Activated gamma-delta T cell treated with Interleukin-2 at 50 U/mL for 16 hours (primary cell): ENCODE measurements at regions not wholly inside any gene's neighbourhood (a gene's known extent, or its start where the extent isn't known, plus 50 kb on each side); places are given as distances from the start of the nearest gene placed in this dataset.

ENCODE experiments used
- DNase-seq: peaks from one replicate; pipeline ENCODE4 v3.0.0-alpha.2; 2020

- DNase-seq = no peak
These were observed 402.7 kb upstream of the ZNF608 start for GRCh38 chr5:125149110-125149509.

- DNase-seq = no peak
These were observed 403.1 kb upstream of the ZNF608 start for GRCh38 chr5:125149527-125149926.

GRCh38 chr5:125150041-125150669 lies 403.7 kb upstream of the ZNF608 start:
- no peak for DNase-seq

- DNase-seq = no peak
These were observed 404.9 kb upstream of the ZNF608 start for GRCh38 chr5:125151150-125151900.

- DNase-seq = no peak
These were observed 405.6 kb upstream of the ZNF608 start for GRCh38 chr5:125152044-125152443.

- no peak for DNase-seq
These were observed 406.2 kb upstream of the ZNF608 start for GRCh38 chr5:125152461-125153189.

GRCh38 chr5:125153231-125153630 lies 406.8 kb upstream of the ZNF608 start:
- DNase-seq = no peak

GRCh38 chr5:125154301-125155110 lies 408.1 kb upstream of the ZNF608 start:
- no peak for DNase-seq

- DNase-seq = no peak
These were observed 414.5 kb upstream of the ZNF608 start for GRCh38 chr5:125160787-125161502.

- DNase-seq = no peak
These were observed 416.3 kb upstream of the ZNF608 start for GRCh38 chr5:125162714-125163113.

- DNase-seq = no peak
These were observed 423.0 kb upstream of the ZNF608 start for GRCh38 chr5:125169396-125169795.

GRCh38 chr5:125171641-125172040 lies 425.2 kb upstream of the ZNF608 start:
- DNase-seq = no peak

GRCh38 chr5:125175348-125176004 lies 429.0 kb upstream of the ZNF608 start:
- DNase-seq = no peak

- DNase-seq = no peak
These were observed 429.6 kb upstream of the ZNF608 start for GRCh38 chr5:125176005-125176390.

GRCh38 chr5:125177340-125177739 lies 430.9 kb upstream of the ZNF608 start:
- no peak for DNase-seq

GRCh38 chr5:125179612-125180011 lies 433.2 kb upstream of the ZNF608 start:
- no peak for DNase-seq

GRCh38 chr5:125180231-125180829 lies 433.9 kb upstream of the ZNF608 start:
- DNase-seq = no peak

- no peak for DNase-seq
These were observed 434.7 kb upstream of the ZNF608 start for GRCh38 chr5:125181159-125181558.

- no peak for DNase-seq
These were observed 435.5 kb upstream of the ZNF608 start for GRCh38 chr5:125181955-125182354.

GRCh38 chr5:125185740-125186139 lies 439.3 kb upstream of the ZNF608 start:
- no peak for DNase-seq

GRCh38 chr5:125186911-125187375 lies 440.5 kb upstream of the ZNF608 start:
- no peak for DNase-seq
